ENCODE measurements at regions not wholly inside any gene's neighbourhood (a gene's known extent, or its start where the extent isn't known, plus 50 kb on each side); places are given as distances from the start of the nearest gene placed in this dataset.

DNA sequence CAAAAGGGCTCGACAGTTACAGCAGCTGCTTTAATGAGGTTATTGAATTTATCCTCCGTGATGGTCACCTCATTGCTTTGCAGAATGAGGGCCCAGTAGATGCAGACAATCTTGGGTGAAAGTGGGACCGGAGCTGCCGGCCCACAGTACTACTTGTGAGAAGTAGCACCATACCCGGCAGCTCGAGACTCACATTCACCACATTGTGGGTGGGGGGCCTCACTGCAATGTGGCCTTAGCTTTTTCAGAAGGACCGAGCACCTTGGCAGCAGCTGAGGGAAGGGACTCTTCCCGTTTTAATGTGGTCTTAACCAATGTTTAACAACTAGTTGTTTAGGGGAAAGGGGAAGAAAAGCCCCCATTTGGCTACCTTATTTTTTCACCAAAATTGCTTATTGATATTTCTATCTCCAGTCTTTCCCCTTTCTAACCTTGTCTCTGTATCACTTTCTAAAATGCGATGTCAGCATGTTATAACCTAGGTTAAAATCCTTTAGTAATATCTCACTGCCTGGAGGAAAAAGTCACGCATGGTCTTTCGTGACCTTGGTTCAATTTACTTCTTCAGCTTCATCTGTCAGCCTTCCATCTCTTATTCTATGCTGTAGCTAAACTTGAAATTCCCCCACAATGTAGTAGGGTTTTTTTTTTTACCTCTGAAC, 87.4 kb upstream of the PHYHIPL start:
- no peak for DNase-seq (ENCODE audit: low spot score)

DNA sequence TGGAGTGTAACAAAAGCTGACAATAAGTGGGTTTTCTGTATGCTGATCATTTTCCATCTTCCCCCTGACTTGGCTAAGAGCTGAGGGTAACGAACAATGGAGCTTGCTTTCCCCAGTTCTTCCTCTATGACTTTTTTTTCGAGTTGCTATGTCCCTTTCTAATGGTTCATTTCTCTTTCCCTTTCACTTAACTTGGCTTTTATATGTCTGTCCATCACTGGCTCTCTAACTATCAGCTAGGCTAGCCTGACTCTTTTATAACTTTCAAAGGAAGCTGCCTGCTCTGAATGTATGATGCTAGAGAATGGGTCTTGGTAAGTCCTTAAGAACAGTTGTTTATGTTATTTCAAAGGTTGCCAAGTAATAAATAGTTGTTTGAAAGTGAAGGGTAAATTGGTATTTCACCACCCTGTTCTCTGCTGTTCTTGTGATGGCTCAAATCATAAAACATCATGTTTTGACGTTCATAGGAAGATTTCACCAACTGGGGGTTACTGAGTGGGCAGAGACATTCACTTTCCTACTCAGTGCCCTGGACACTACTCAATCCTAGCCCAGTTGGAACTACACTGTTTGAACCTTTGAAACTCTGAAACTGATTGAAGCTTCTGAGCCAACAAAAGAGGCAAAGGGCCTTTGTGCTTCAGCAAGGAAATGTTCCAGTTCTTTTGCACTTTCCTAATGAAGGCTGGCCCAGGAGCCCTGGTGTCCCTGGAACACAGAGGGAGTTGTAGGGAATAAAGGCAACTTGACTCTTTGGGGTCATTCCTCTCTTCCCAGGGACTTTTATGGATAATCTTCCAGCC, 85.4 kb upstream of the PHYHIPL start:
- peak; percentile 71 for DNase-seq (ENCODE audit: low spot score)

DNA sequence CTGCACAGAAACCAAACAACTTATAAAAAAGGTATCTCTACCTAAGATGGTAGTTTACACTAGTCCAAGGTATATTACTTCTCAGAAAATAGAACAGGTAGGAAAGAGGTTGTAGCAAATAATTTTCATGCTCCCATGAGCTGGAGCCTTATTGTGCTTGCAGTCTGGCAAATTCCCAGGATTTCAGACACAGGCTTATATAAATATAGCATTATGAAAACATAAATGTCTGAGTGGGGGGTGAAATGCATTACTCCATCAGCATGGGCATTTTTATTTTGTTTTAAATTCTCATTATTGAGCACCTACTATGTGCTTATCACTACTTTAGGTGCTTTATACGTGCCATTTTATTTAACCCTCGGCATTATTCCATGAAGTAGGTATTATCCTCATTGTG, 83.0 kb upstream of the PHYHIPL start:
- no peak for DNase-seq (ENCODE audit: low spot score)

DNA sequence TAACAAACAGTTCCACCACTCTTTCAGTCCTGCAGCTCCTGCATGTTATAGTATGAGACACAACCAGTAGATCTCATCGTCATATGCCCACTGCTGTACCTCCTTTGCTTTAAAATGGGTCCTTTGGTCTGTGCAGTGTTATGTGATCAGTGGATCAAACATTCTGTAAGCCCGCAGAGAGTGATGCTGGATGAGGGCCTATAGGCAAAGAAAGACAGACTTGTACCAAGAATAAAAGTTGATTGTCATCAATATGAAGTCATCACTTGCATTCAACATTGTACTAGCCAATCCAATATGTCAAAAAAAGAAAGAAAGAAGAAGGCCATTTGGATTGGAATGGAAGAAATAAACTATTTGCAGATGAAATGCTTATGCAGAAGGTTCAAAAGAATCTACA, 79.8 kb upstream of the PHYHIPL start:
- DNase-seq (ENCODE audit: low spot score), result peak; percentile 86

DNA sequence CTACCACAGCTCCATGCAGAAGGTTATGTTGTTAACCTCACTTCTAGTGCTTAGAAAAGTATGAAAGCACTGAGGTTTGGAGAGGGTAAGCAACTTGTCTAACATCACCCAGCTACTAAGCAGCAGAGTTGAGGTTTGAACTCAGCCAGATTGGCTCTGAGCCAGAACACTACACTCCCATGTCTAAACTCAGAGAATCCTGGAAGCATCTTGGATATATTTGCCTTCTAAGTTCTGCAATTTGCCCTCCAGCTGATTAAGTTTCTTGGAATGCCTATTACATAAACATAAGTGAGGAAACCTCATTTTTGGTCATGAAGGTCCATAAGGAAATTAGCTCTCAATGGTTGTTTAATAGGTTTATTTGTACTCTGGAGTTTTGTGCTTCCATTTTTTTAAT, 78.1 kb upstream of the PHYHIPL start:
- DNase-seq (ENCODE audit: low spot score), result no peak

DNA sequence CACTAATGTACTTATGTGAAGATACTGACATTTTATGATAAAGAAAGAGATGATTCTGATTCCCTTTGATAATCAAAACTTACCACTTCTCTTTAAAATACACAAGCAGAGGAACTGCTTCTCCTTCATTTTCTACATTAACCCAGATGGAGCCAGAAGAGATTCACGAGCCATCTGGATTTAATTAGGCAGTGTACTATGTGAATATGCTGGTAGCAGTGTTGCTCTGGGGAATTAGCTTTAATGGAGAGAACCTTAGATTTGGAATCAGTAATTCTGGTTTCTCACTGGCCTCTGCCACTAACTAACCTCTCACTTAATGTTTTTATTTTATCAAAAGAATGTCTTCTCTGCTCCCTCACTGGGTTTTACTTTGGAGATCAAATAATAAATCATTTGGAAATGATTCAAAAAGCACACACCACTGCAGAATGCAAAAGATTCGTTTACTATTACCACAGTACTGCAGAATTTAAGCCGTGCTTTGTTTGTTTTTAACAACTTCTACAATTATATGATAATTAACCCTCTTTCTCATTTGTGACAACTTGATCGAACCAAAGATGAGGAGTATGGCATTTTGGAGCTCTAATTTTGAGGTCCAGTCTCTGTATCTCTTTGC, 77.5 kb upstream of the PHYHIPL start:
- DNase-seq (ENCODE audit: low spot score), result no peak

DNA sequence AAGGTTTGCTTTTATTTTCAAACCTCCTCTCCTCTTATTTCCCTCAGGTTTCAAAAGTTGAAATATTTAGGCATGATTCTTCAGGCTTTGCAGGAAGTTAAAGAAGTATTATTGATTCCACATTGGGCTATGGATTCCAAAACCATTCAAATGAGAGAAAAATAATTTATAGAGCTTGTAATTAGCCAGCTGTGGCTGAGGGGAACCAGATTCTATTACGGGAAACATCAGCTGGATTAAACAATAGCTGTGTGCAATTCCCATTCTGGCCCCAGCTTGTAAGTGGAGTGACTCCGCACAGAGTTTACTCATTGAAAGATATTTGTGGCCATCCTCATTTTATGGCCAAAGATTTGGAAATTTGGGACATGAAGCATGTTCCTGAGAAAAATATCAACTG, 77.0 kb upstream of the PHYHIPL start:
- no peak for DNase-seq (ENCODE audit: low spot score)

DNA sequence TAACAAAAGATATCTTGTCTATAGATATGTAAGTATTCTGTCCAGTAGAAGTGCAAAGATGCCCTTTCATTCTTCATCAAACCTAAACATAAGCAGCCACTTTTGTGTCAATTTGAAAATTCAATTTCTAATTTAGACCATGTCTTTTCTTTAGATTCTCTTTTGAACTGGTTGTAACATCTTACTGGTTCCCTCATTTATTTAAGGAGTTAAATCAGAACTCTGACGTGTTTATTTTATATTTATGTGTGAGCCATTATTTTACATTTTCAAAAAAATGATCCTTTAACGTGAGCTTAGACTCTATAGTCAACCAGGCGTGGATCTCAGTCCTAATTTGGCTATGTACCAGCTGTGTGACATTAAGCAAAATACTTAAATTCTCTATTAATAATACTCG, 74.0 kb upstream of the PHYHIPL start:
- no peak for DNase-seq (ENCODE audit: low spot score)

DNA sequence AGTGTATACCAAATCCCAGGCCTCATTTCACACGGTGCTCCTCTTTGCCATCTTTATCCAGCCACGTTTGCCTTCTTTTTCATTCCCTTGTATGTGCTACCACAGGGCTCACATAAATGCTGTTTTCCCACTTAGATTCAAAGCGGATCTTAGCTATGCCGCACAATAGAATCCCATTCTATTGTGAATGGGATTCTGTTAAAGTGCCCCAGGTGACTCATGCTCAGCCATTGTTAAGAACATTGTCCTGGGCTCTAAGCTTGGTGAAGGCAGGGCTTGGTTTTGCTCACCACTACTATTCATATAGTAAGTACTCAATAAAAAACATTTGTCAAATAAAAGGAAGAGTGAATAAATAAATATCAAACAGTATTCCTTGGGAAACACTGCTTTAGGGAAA, 72.3 kb upstream of the PHYHIPL start:
- no peak for DNase-seq (ENCODE audit: low spot score)

DNA sequence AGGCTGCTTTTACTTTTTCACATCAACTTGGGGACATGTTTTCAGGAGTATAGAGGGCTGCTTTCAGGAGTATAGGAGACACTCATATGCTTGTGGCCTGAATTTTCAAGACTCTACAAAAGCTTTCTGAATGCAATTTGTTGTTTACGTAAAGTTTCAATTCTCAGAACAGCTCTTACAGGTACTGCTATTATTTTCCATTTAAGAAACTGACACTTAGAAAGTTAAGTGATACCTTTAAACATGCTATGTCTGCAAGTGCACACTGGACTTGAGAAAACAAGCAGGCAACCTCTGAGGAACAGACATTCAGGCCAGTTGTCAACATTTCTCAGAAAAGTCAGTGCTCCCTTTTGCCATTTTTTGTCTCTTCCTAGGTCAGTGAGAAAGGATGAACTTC, 70.0 kb upstream of the PHYHIPL start:
- DNase-seq (ENCODE audit: low spot score), result no peak

DNA sequence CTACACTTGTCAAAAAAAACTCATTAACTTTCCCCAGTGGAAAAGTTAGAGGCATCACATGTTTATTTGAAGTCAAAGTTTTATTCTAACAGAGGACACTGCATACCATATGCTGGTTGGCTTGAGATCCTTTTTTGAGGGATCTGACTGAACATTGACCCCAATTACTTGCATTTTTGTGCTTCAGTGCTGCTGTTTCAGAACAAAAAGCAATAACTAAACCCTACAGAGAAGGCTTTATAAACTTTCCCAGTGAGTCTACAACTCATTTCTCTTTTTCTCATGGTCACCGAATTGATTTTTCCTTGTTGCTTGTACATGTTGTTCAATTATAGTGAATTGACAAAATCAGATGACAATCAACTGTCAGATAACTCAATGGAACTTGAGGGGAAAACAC, 69.3 kb upstream of the PHYHIPL start:
- no peak for DNase-seq (ENCODE audit: low spot score)

DNA sequence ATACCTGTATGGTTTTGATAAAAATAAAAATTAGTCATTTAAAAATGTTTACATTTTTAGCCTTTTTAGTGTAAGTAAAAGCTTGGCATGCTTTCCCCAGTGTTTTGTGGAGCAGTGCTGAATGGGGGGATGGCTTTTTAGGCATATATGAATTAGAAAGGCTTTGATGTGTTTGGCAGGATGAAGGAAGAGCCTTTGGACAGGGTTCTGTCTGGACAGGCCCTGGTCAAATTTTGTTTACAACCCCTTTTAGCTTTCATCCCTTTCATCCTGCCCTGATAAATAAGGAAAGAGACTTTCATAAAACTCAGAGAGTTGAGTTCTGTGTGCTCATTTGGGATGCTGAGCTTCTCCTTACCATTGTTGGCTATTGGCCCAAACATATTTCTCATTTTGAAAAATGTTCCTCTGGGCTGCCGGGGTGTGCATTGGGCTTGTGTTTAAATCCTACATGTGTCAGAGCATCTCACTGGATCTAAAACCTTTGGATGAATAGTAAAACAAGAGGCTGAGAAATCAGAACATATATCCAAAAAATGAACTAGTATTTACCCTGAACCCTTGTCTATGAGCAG, 68.1 kb upstream of the PHYHIPL start:
- no peak for DNase-seq (ENCODE audit: low spot score)

DNA sequence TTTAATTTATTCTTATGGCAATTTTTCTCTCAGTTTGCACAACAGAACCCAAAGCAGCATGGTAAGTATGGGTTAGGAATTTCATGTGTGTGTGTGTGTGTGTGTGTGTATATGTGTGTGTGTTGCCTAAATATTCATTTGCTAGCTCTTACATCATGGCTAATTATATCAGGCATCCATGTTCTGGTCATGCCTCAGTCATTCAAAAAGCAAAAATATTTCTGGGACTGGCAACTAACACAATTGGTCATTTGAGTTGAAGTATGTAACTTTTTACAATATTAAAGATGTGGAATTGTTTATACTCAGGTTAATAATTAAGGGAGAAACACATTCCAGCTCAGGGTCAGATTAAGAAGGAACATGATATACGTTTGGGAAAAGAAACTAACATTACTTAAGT, 67.6 kb upstream of the PHYHIPL start:
- no peak for DNase-seq (ENCODE audit: low spot score)

DNA sequence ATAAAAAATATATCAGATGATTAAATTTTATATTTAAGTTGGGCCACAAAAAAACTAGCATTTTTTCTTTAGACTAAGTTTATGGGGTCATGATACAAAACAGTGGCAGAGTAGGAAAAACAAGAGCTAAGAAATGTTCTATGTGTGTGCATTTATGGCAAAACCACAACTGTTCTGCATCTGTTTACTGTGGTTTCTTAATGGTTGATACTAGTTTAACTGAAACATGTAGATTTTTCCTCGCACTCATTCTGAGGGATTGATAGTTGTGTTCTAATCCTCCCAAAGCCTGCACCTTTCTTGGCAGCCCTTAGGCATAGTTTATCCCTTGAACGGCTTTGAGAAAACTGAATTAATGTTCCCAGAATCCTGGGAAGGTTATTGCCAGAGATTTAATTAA, 66.6 kb upstream of the PHYHIPL start:
- no peak for DNase-seq (ENCODE audit: low spot score)

DNA sequence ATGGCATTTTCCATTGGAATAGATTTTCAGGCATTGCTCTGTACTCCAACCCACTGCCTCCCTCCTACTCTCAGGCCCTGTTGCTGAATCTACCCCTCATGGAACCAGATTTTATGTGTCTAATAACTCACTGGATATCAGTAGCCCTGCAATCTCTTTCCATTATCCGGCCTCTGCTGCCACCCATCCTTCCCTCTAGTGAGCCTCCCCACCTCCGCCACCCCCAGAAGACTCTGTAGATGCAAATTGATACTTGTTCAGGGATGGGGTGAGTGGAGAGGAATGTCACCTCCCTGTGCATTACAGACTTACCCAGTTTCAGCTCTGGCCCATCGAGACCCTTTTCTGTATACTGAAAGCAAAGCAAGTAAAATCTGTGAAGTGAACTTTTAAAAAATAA, 52.3 kb upstream of the PHYHIPL start:
- DNase-seq (ENCODE audit: low spot score), result no peak

DNA sequence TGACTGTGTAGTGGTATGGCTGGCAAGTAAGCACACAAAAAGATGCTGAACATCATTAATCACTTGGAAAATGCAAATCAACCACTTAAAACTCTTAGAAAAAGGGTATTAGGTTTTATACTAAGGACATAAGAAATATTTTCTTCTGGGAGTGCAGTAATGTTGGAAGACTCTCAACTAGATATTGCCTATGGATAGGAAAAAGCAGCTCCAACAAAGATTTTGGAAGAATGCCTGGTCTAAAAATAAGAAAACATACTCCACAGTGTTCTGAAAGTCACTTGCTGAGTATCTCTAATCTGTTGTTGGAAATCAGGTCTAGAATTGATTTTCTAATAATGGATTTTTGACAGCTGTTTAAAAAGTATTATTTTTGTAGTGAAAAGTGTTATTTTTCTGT, 50.8 kb upstream of the PHYHIPL start:
- no peak for DNase-seq (ENCODE audit: low spot score)

DNA sequence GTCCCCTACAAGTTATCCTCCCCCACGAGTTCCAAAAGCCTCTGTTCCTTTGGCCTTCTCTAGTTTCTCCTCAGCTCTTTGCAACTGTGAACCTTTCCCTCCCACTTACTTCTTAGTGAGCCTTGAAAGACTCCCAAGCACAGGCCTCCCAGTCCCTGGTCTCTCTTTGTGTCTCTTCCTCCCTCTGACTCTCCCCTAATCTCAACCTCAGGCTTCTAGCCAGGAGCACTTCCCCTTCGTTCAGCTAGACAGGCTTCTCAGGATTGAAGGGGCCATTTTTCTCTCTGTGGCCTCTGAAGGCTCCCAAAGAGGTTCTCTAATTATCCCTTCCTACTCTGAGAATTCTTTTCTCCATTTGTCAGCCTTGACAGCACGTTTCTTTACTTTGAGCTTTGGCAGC, 50.2 kb upstream of the PHYHIPL start:
- DNase-seq (ENCODE audit: low spot score), result no peak

Measured in putamen (tissue), 1 donor.